Kidney epithelial cell (primary cell): ENCODE measurements at regions not wholly inside any gene's neighbourhood (a gene's known extent, or its start where the extent isn't known, plus 50 kb on each side); places are given as distances from the start of the nearest gene placed in this dataset.

Experiments
- DNase-seq: peaks from one replicate; pipeline ENCODE4 v3.0.0-alpha.2; 2010; ENCODE audit warnings: low read depth
- H3K27me3 ChIP-seq: 2 replicates; pipeline ENCODE4 v1.6.0; 2011; ENCODE audit warnings: low read length; ENCODE audit not compliant: control insufficient read depth, insufficient read depth
- H3K36me3 ChIP-seq: 2 replicates; pipeline ENCODE4 v1.5.1; 2011; ENCODE audit warnings: low read length; ENCODE audit not compliant: control insufficient read depth, insufficient read depth
- H3K4me3 ChIP-seq: 2 replicates; pipeline ENCODE4 v1.5.1; 2011; ENCODE audit warnings: low read depth, mild to moderate bottlenecking, control low read depth, low read length
- CTCF ChIP-seq: IDR thresholded peaks from 2 replicates; pipeline ENCODE4 v1.5.1; 2011; ENCODE audit warnings: mild to moderate bottlenecking, moderate library complexity, low read length, control low read depth, inconsistent platforms; ENCODE audit not compliant: insufficient read depth, poor library complexity, severe bottlenecking

GRCh38 chr15:95825671-95826411 is 504.7 kb upstream of the NR2F2 start:
- DNase-seq: no peak
- TF ChIP-seq CTCF: no peak
- Histone ChIP-seq H3K27me3 (no peaks in the 10 kb centered on the region), H3K36me3 (no peaks in the 10 kb centered on the region), H3K4me3 (no peak overlapping the region)

- H3K27me3 ChIP-seq: no peaks in the 10 kb centered on the region
- peak; percentile 23 for TF ChIP-seq CTCF
- no peaks in the 10 kb centered on the region for H3K36me3 ChIP-seq
- DNase-seq: no peak
- no peak overlapping the region for H3K4me3 ChIP-seq
These were observed 503.9 kb upstream of the NR2F2 start for GRCh38 chr15:95826412-95827195.

DNA sequence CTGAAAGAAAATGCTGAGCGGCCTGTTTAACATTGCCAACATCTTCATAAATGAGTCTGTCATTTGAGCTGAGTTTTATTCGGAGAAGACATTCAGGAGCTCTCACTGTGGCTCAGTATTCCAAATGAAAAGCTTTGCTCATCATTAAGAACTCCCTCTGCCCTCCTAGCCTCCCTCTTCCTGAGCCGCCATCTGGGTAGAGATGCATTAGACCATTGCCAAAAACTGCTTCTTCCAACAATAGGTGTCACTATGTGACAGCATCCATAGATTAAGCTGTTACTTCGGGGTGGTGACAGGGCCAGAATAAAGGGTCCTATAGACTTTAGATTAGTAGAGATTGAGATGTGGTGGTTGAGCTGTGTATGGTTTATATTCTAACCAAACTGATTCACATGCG is 501.4 kb upstream of the NR2F2 start:
- no peak for DNase-seq
- no peak overlapping the region for H3K4me3 ChIP-seq
- H3K27me3 ChIP-seq: no peaks in the 10 kb centered on the region
- no peaks in the 10 kb centered on the region for H3K36me3 ChIP-seq
- TF ChIP-seq CTCF: no peak

DNA sequence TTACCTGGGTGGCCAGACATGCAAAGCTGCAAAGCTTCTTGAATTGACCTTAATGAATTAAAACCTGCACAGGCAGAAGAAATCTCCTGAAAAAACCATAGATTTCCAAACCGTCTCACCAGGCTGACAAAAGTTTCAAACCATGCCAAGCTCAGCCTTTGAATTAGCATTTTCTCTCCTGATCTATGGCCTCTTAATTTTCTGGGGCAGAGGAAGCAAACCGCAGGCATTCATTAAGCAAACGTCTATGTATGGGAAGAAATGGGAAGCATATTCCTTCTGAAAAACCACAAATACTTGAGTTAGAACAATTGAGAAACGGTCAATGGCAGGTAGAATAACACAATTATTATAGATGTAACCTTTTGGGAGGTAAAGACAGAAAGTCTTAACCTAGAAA is 500.2 kb upstream of the NR2F2 start:
- DNase-seq: no peak
- no peak for TF ChIP-seq CTCF
- Histone ChIP-seq H3K4me3 (no peak overlapping the region), H3K36me3 (no peaks in the 10 kb centered on the region), H3K27me3 (no peaks in the 10 kb centered on the region)

DNA sequence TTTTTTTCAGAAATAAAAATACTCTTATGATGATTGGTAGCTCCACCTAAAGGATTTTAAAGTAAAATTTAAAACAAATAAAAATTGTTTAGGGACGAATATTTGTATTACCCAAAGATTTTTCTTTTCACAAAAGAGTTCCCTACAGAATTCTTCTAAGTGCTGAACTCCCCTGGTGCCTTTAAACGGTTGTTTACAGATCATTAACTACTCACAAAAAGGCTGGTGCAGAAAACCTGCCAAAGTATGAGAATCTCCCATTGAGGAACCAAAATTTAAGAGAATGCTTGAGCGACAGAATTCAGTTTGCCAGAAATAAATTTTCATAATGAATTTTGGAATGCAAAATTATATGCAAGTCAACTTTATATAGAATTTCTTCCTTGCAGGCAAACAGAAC is 497.8 kb upstream of the NR2F2 start:
- DNase-seq: no peak
- H3K36me3 ChIP-seq: no peaks in the 10 kb centered on the region
- no peak for TF ChIP-seq CTCF
- H3K4me3 ChIP-seq: no peak overlapping the region
- no peaks in the 10 kb centered on the region for H3K27me3 ChIP-seq
